ENCODE measurements at regions not wholly inside any gene's neighbourhood (a gene's known extent, or its start where the extent isn't known, plus 50 kb on each side); places are given as distances from the start of the nearest gene placed in this dataset.

DNA sequence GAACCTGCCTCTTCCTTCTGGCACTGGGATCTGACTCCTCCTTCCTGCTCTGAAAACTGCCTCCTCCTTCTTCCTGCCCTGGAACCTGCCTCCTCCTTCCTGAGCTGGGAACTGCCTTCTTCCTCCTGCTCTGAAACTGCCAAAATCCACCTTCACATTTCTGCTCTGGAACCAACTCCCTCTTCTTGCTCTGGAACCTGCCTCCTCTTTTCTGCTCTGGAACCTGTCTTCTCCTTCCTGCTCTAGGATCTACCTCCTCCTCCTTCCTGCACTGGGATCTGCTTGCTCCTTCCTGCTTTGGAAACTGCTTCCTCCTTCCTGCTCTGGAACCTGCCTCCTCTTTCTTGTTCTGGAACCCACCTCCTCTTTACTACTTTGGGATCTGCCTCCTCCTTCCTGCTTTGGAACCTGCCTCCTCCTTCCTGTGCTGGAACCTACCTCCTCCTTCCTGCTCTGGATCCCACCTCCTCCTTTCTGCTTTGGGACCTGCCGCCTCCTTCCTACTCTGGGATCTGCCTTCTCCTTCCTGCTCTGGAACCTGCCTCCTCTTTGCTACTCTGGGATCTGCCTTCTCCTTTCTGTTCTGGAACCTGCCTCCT is 315.5 kb downstream of the PRL start:
- Histone ChIP-seq H3K27ac (ENCODE audit: low read length) (no peak overlapping the region), H3K79me2 (ENCODE audit: low read length) (no peaks in the 10 kb centered on the region), H3K4me2 (ENCODE audit: low read depth, low read length) (no peak overlapping the region), H3K4me3 (ENCODE audit: low read length) (no peak overlapping the region), H3K4me1 (ENCODE audit: low read length) (no peaks in the 10 kb centered on the region), H3K9ac (ENCODE audit: low read length) (no peak overlapping the region), H3K9me3 (replicated peaks; ENCODE audit: insufficient read depth, low read length) (no peaks in the 10 kb centered on the region), H3K36me3 (replicated peaks; ENCODE audit: insufficient read depth, low read length) (no peaks in the 10 kb centered on the region), H3K27me3 (replicated peaks; ENCODE audit: insufficient read depth, low read length) (no peaks in the 10 kb centered on the region), H3F3A (ENCODE audit: insufficient read depth, low read length) (no peaks in the 10 kb centered on the region), H4K20me1 (ENCODE audit: insufficient read depth, low read length) (no peaks in the 10 kb centered on the region), H3K9me2 (replicated peaks; ENCODE audit: insufficient read depth, low read length) (no peaks in the 10 kb centered on the region), H2AFZ (ENCODE audit: low read length) (no peak overlapping the region)
- no peak for DNase-seq
- TF ChIP-seq, protein P1, sequence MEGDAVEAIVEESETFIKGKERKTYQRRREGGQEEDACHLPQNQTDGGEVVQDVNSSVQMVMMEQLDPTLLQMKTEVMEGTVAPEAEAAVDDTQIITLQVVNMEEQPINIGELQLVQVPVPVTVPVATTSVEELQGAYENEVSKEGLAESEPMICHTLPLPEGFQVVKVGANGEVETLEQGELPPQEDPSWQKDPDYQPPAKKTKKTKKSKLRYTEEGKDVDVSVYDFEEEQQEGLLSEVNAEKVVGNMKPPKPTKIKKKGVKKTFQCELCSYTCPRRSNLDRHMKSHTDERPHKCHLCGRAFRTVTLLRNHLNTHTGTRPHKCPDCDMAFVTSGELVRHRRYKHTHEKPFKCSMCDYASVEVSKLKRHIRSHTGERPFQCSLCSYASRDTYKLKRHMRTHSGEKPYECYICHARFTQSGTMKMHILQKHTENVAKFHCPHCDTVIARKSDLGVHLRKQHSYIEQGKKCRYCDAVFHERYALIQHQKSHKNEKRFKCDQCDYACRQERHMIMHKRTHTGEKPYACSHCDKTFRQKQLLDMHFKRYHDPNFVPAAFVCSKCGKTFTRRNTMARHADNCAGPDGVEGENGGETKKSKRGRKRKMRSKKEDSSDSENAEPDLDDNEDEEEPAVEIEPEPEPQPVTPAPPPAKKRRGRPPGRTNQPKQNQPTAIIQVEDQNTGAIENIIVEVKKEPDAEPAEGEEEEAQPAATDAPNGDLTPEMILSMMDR (IDR thresholded peaks at IDR 0.05; ENCODE audit: low read length), result no peak
- TF ChIP-seq EZH2 (optimal IDR thresholded peaks at IDR 0.05; ENCODE audit: low read depth, low read length), result no peak
- no peak for TF ChIP-seq EZH2phosphoT487 (IDR thresholded peaks at IDR 0.05; ENCODE audit: low read length)

DNA sequence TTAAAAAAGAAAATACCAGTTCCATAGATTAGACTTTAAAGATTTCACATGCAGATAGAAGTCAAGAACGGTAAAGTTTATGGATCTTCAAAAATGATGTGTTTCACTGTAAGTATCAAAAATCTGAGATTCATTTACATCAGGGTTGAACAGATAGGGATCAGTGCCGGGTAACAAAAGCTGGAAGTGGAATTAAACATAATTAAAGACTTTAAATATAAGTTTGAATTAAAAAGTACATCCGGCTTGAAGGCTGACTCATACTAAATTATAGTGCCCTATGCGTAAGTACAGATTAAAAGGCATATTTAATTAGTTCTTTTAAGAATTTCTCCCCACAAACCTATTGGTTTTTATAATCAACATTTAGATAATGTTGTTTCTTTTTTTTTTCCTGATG is 312.7 kb downstream of the PRL start:
- Histone ChIP-seq H3K79me2 (ENCODE audit: low read length) (no peaks in the 10 kb centered on the region), H3K4me2 (ENCODE audit: low read depth, low read length) (no peak overlapping the region), H3K9me2 (replicated peaks; ENCODE audit: insufficient read depth, low read length) (no peaks in the 10 kb centered on the region), H3K4me3 (ENCODE audit: low read length) (no peak overlapping the region), H3K9me3 (replicated peaks; ENCODE audit: insufficient read depth, low read length) (no peaks in the 10 kb centered on the region), H3F3A (ENCODE audit: insufficient read depth, low read length) (no peaks in the 10 kb centered on the region), H3K4me1 (ENCODE audit: low read length) (no peaks in the 10 kb centered on the region), H3K9ac (ENCODE audit: low read length) (no peak overlapping the region), H2AFZ (ENCODE audit: low read length) (no peak overlapping the region), H3K36me3 (replicated peaks; ENCODE audit: insufficient read depth, low read length) (no peaks in the 10 kb centered on the region), H3K27ac (ENCODE audit: low read length) (no peak overlapping the region), H4K20me1 (ENCODE audit: insufficient read depth, low read length) (no peaks in the 10 kb centered on the region), H3K27me3 (replicated peaks; ENCODE audit: insufficient read depth, low read length) (no peaks in the 10 kb centered on the region)
- no peak for DNase-seq
- TF ChIP-seq EZH2 (optimal IDR thresholded peaks at IDR 0.05; ENCODE audit: low read depth, low read length) (no peak), EZH2phosphoT487 (IDR thresholded peaks at IDR 0.05; ENCODE audit: low read length) (no peak)
- TF ChIP-seq, protein P1 (IDR thresholded peaks at IDR 0.05; ENCODE audit: low read length), result no peak

DNA sequence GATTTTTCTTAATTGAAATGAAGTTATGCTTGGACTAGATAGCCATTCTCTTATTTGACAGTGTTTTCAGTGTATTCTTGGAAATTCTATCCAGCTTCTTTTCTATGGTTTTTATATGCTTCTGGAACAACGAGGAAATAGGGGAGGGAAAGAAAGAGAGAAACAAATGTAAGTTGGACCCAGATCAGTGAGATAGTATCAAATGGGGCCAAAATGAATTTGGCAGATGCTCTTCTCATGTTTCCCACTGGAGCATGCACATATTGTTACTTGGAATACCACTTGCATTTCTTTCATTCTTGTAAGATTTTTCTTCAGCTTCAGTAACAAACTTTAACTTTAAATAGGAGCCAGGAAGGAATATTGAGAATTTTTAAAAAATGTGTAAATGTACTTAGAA is 312.3 kb downstream of the PRL start:
- no peak overlapping the region for H3K27ac ChIP-seq (ENCODE audit: low read length)
- H3K4me2 ChIP-seq (ENCODE audit: low read depth, low read length), result no peak overlapping the region
- H3K36me3 ChIP-seq (replicated peaks; ENCODE audit: insufficient read depth, low read length), result no peaks in the 10 kb centered on the region
- no peak overlapping the region for H3K4me3 ChIP-seq (ENCODE audit: low read length)
- no peaks in the 10 kb centered on the region for H3K27me3 ChIP-seq (replicated peaks; ENCODE audit: insufficient read depth, low read length)
- H4K20me1 ChIP-seq (ENCODE audit: insufficient read depth, low read length), result no peaks in the 10 kb centered on the region
- no peaks in the 10 kb centered on the region for H3K79me2 ChIP-seq (ENCODE audit: low read length)
- no peaks in the 10 kb centered on the region for H3K9me2 ChIP-seq (replicated peaks; ENCODE audit: insufficient read depth, low read length)
- no peaks in the 10 kb centered on the region for H3K9me3 ChIP-seq (replicated peaks; ENCODE audit: insufficient read depth, low read length)
- no peak overlapping the region for H3K9ac ChIP-seq (ENCODE audit: low read length)
- no peak overlapping the region for H2AFZ ChIP-seq (ENCODE audit: low read length)
- no peak for DNase-seq
- H3F3A ChIP-seq (ENCODE audit: insufficient read depth, low read length), result no peaks in the 10 kb centered on the region
- TF ChIP-seq EZH2phosphoT487 (IDR thresholded peaks at IDR 0.05; ENCODE audit: low read length) (no peak), EZH2 (optimal IDR thresholded peaks at IDR 0.05; ENCODE audit: low read depth, low read length) (no peak)
- TF ChIP-seq, protein P1 (IDR thresholded peaks at IDR 0.05; ENCODE audit: low read length), result no peak
- H3K4me1 ChIP-seq (ENCODE audit: low read length), result no peaks in the 10 kb centered on the region

Data from MM.1S (cell line).